Endodermal cell (in vitro differentiated cells): ENCODE measurements at regions not wholly inside any gene's neighbourhood (a gene's known extent, or its start where the extent isn't known, plus 50 kb on each side); places are given as distances from the start of the nearest gene placed in this dataset.

Experiments
- DNase-seq: peaks from one replicate; pipeline ENCODE4 v3.0.0-alpha.2; 2017
- H3K27ac ChIP-seq: 2 replicates; pipeline ENCODE4 v1.5.1; 2013; ENCODE audit warnings: mild to moderate bottlenecking, low read depth, low read length, moderate library complexity
- H3K27me3 ChIP-seq: 2 replicates; pipeline ENCODE4 v1.6.1; 2013; ENCODE audit warnings: mild to moderate bottlenecking, low read length, moderate library complexity; ENCODE audit not compliant: insufficient read depth, control insufficient read depth, poor library complexity, severe bottlenecking
- H3K36me3 ChIP-seq: 2 replicates; pipeline ENCODE4 v1.7.0; 2013; ENCODE audit warnings: mild to moderate bottlenecking, low read length, moderate library complexity; ENCODE audit not compliant: control insufficient read depth, insufficient read depth
- H3K4me1 ChIP-seq: one replicate; pipeline ENCODE4 v1.7.0; 2013; ENCODE audit warnings: low read length; ENCODE audit not compliant: control insufficient read depth, insufficient read depth
- H3K4me3 ChIP-seq: 2 replicates; pipeline ENCODE4 v1.5.1; 2013; ENCODE audit warnings: mild to moderate bottlenecking, low read length, moderate library complexity
- H3K9ac ChIP-seq: 2 replicates; pipeline ENCODE4 v1.6.1; 2013; ENCODE audit warnings: mild to moderate bottlenecking, low read length, moderate library complexity; ENCODE audit not compliant: poor library complexity, severe bottlenecking; ENCODE audit errors: extremely low read depth
- H3K9me3 ChIP-seq: 2 replicates; pipeline ENCODE4 v1.6.1; 2013; ENCODE audit warnings: mild to moderate bottlenecking, low read length, moderate library complexity; ENCODE audit not compliant: control insufficient read depth
- H3K27ac Mint-ChIP-seq: 2 replicates; pipeline ENCODE4 v1.8.0; 2020; ENCODE audit warnings: mixed read lengths
- H3K27me3 Mint-ChIP-seq: 2 replicates; pipeline ENCODE4 v1.8.0; 2021; ENCODE audit warnings: mild to moderate bottlenecking, mixed read lengths; ENCODE audit not compliant: insufficient read depth
- H3K36me3 Mint-ChIP-seq: 2 replicates; pipeline ENCODE4 v1.8.0; 2020; ENCODE audit warnings: low read depth, mixed read lengths
- H3K4me1 Mint-ChIP-seq: 2 replicates; pipeline ENCODE4 v1.8.0; 2020; ENCODE audit warnings: mixed read lengths
- H3K4me3 Mint-ChIP-seq: 2 replicates; pipeline ENCODE4 v1.8.0; 2020; ENCODE audit warnings: mild to moderate bottlenecking, moderate library complexity, mixed read lengths
- H3K9me3 Mint-ChIP-seq: 2 replicates; pipeline ENCODE4 v1.8.0; 2020; ENCODE audit warnings: mild to moderate bottlenecking, mixed read lengths
- CTCF ChIP-seq: fragments of 200-600 bp; sonication (generic); conservative IDR thresholded peaks from 2 replicates; pipeline ENCODE4 v1.5.0; 2021; ENCODE audit warnings: antibody characterized with exemption, mild to moderate bottlenecking
- WGBS, 2 experiments: methylation state at CpG; one replicate each; pipeline versions ENCODE4 v1.1.5 to v1.1.7; 2013; ENCODE audit warnings: missing lambda C conversion rate in 2 of 2, mixed read lengths in 1 of 2; ENCODE audit not compliant: insufficient coverage in 1 of 2, insufficient read length in 1 of 2; 5-methylcytosine and 5-hydroxymethylcytosine counted together

DNA sequence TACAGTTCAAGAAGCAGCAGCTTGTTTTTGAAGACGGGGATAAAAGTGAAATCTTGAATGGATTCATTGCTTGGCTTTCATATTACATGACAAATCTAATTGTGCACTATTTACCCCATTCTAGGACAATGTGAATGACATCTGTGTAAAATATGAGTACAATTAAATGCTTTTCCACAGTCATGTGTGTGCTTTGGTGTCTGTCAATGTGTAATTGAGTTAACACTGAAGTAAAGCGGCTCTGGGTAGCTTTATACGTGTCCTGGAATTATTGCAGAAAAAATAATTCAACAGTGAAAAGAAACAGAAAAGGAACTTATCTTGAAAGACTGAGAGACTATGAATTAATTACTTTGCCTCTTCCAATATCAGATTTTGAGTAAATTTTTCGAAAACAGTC lies 233.5 kb upstream of the HS3ST5 start:
- Histone ChIP-seq H3K4me3 (no peak overlapping the region), H3K36me3 (no peaks in the 10 kb centered on the region), H3K4me1 (no peaks in the 10 kb centered on the region), H3K27ac (no peak overlapping the region), H3K9me3 (peaks cover 2% of the 10 kb centered on the region), H3K9ac (no peak overlapping the region), H3K27me3 (no peaks in the 10 kb centered on the region)
- H3K9me3 Mint-ChIP-seq, result peaks cover 2% of the 10 kb centered on the region
- peaks cover 16% of the 10 kb centered on the region for H3K27me3 Mint-ChIP-seq
- no peak for DNase-seq
- no peak for TF ChIP-seq CTCF
- 93% methylated on average over 3 of the region's 4 CpGs; no CpG with 5 or more reads in 1 of the 2 experiments for WGBS, 2 experiments
- H3K4me1 Mint-ChIP-seq, result no peaks in the 10 kb centered on the region
- no peaks in the 10 kb centered on the region for H3K36me3 Mint-ChIP-seq
- no peak overlapping the region for H3K4me3 Mint-ChIP-seq
- no peak overlapping the region for H3K27ac Mint-ChIP-seq

DNA sequence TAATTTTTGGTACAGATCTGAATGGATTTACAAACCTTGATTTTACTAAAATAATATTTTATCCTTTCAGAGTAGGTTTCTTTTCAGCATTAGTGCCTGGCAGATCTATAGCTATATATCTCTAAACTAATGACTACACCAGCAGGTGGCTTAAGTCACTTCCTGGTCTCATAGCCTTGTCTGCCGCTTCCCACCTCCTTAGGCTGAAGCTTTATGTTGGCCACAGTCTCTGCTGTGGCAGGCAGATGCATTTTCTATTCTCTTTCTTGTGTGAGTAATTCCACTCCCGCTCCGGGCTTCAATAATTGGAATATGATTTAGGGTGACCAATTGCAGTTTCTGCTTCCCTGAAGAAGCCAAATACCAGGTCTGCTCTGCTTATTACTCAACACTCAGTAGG lies 226.8 kb upstream of the HS3ST5 start:
- Histone ChIP-seq H3K4me3 (no peak overlapping the region), H3K9me3 (peaks cover 14% of the 10 kb centered on the region), H3K36me3 (no peaks in the 10 kb centered on the region), H3K27me3 (no peaks in the 10 kb centered on the region), H3K4me1 (peaks cover 2% of the 10 kb centered on the region), H3K9ac (no peak overlapping the region), H3K27ac (no peak overlapping the region)
- peak; percentile 62 for TF ChIP-seq CTCF
- no peaks in the 10 kb centered on the region for H3K27me3 Mint-ChIP-seq
- H3K9me3 Mint-ChIP-seq, result peaks cover 9% of the 10 kb centered on the region
- DNase-seq, result peak; percentile 51
- H3K36me3 Mint-ChIP-seq, result peaks cover under 1% of the 10 kb centered on the region
- no peak overlapping the region for H3K27ac Mint-ChIP-seq
- H3K4me3 Mint-ChIP-seq, result no peak overlapping the region
- WGBS, 2 experiments, result 73% methylated on average over 3 of the region's 3 CpGs; no CpG with 5 or more reads in 1 of the 2 experiments
- H3K4me1 Mint-ChIP-seq, result peaks cover 8% of the 10 kb centered on the region

- DNase-seq, result peak; percentile 49
- no peak overlapping the region for H3K4me3 Mint-ChIP-seq
Measured at GRCh38 chr6:114564302-114564933, 221.6 kb upstream of the HS3ST5 start.

More at GRCh38 chr6:114564302-114564933, 221.6 kb upstream of the HS3ST5 start:
- Histone ChIP-seq H3K36me3 (no peaks in the 10 kb centered on the region), H3K4me1 (no peaks in the 10 kb centered on the region), H3K9ac (no peak overlapping the region), H3K27me3 (no peaks in the 10 kb centered on the region), H3K27ac (no peak overlapping the region), H3K9me3 (peaks cover 29% of the 10 kb centered on the region), H3K4me3 (no peak overlapping the region)
- WGBS, 2 experiments, result 87 to 89% methylated on average over 8 to 9 of the region's 9 CpGs
- Mint-ChIP-seq H3K9me3 (peaks cover 24% of the 10 kb centered on the region), H3K27me3 (no peaks in the 10 kb centered on the region), H3K36me3 (peaks cover 7% of the 10 kb centered on the region), H3K27ac (no peak overlapping the region), H3K4me1 (no peaks in the 10 kb centered on the region)
- no peak for TF ChIP-seq CTCF
